ENCODE measurements at regions not wholly inside any gene's neighbourhood (a gene's known extent, or its start where the extent isn't known, plus 50 kb on each side); places are given as distances from the start of the nearest gene placed in this dataset.

GRCh38 chr3:81997390-81997789 lies 235.9 kb upstream of the GBE1 start:
- no peak for TF ChIP-seq CTCF (IDR thresholded peaks at IDR 0.05)
- no peak for TF ChIP-seq POLR2AphosphoS5 (IDR thresholded peaks at IDR 0.05)
